ENCODE measurements at regions not wholly inside any gene's neighbourhood (a gene's known extent, or its start where the extent isn't known, plus 50 kb on each side); places are given as distances from the start of the nearest gene placed in this dataset.
"Not testable (repeated sequence)": the region's sequence is repeated elsewhere in the genome, so short reads cannot be mapped to it uniquely, and the experiment has no call there.

DNA sequence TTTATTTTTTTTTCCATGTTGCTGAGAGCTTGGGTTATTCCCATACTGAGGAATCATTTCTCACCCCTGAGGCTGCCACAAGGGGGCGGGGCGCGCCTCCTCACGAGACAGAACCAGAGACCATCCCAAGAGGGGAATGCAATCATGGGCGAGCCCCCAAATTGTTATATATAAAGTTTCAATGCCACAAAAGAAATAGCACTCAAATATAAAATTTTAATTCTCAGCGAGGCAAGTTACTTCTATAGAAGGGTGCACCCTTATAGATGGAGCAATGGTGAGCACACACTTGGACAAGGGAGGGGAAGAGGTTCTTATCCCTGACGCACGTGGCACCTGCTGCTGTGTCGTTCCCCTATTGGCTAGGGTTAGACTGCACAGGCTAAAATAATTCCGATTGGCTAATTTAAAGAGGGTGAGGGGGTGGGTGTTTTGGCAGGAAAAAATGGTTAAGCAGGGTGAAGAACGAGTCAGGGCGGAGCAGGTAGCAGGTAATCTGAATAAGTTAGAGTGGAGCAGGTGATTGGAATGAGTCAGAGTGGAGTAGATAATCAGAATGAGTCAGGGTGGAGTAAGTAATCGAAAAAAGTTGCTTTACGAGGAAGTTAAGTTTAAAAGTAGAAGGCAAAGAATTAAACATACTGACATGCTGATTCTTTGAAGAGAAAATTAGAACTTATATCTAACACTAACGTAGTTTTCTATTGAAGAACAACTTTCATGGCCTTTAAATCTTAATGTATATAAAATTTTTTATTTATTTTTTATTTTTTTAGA is 177.5 kb downstream of the MTCL1 start:
- DNase-seq (ENCODE audit: low spot score): no peak

DNA sequence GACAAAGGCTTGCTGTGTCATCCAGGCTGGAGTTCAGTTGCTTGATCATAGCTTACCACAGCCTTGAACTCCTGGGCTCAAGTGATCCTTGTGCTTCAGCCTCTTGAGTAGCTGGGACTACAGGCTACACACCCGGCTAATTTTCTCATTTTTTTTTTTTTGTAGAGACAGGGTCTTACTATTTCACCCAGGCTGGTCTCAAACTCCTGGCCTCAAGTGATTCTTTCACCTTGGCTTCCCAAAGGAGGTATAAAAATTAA is 178.0 kb downstream of the MTCL1 start:
- DNase-seq (ENCODE audit: low spot score): no peak

DNA sequence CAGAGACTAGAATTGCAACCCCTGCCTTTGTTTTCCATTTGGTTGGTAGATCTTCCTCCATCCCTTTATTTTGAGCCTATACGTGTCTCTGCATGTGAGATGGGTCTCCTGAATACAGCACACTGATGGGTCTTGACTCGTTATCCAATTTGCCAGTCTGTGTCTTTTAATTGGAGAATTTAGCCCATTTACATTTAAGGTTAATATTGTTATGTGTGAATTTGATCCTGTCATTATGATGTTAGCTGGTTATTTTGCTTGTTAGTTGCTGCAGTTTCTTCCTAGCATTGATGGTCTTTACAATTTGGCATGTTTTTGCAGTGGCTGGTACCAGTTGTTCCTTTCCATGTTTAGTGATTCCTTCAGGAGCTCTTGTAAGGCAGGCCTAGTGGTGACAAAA is 182.5 kb downstream of the MTCL1 start:
- DNase-seq (ENCODE audit: low spot score): not testable (repeated sequence)

DNA sequence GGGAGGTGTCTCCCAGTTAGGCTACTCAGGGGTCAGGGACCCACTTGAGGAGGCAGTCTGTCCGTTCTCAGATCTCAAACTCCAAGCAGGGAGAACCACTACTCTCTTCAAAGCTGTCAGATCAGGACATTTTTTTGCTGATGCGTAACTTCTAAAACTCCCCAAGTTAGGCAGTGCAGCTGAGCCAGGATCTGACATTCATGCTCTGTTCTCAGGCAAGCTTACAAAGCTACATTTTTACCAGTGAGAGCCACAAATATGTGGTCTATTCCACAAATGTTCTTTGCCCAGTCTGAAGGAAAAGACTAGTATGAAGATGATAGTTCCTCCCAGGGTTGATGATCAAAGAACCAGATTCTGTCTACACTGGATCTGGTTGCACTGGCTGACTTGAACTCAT is 184.1 kb downstream of the MTCL1 start:
- no peak for DNase-seq (ENCODE audit: low spot score)

DNA sequence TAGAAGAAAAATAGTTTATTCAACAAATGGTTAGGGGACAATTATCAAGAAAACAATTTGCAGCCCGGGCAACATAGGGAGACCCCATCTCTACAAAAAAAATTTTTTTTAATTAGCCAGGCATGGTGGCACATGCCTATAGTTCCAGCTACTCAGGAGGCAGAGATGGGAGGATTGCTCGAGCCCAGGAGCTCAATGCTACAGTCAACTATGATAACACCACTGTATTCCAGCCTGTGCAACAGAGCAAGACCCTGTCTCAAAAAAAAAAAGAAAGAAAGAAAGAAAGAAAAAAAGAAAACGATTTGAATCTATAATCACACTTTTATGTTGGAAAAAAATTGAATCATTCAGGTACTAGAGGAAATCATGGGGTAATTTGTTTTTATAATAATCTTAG is 185.1 kb downstream of the MTCL1 start:
- not testable (repeated sequence) for DNase-seq (ENCODE audit: low spot score)

DNA sequence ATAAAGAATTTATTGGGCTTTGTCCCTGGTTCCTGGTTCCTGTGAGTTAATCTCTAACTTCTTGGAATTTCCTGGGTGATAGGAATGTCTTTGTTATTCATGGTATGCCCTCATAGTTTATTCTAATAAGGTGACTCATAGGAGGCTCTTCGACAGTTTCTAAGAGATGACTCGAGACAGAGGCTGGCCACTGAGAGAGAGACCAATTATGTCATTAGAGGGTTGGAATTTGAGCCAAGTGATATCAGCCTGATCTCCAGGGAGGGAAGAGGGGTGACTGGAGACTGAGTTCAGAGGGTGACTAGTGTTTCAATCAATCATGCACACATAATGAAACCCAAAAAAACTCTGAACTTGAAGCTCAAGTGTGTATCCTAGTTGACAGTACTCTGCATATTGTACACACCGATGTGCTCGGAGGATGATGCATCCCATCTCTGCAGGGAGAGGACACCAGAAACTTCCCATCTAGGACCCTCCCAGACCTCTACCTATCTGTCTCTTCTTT is 185.7 kb downstream of the MTCL1 start:
- DNase-seq (ENCODE audit: low spot score): no peak

DNA sequence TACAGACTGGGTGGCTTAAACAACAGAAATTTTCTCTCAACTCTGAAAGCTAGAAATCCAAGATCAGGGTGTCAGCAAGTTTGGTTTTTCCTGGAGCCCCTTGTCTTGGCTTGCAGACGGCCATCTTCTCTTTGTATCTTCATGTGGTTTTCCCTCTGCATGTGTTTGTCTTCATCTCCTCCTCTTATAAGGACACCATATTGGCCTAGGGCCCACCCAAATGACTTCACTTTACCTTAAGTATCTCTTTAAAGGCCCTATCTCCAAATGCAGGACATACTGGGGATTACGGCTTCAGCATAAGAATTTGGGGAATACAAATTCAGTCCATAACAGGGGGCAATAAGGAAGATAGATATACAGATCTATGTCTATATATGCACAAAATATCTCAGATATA is 187.9 kb downstream of the MTCL1 start:
- DNase-seq (ENCODE audit: low spot score): no peak

DNA sequence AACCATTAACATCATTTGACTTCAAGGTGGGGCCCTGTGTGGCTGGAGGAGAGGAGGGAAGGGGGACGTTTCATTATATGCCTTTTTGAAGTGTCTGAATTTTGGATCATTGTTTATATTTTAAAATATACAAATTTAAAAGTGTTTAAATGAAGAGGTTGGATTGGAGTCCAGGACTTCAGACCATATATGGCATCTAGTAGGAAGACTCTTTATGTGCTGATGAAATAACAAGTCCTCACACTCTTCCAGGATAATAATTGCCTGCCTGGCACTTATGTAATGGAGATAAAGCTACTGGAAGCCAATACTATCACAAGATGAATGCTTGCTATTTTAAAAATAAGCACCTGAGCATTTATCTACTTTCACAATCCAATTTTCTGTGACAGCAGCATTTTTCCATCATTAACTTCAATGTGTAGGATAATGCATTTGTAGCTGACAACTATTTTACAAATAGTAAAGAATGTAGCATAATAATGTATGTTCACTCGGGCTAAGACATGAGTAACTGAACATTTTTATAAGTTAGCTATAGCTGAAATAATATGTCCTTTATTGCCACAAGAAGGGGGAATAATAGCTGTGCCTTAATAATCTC is 188.4 kb downstream of the MTCL1 start:
- DNase-seq (ENCODE audit: low spot score): no peak

DNA sequence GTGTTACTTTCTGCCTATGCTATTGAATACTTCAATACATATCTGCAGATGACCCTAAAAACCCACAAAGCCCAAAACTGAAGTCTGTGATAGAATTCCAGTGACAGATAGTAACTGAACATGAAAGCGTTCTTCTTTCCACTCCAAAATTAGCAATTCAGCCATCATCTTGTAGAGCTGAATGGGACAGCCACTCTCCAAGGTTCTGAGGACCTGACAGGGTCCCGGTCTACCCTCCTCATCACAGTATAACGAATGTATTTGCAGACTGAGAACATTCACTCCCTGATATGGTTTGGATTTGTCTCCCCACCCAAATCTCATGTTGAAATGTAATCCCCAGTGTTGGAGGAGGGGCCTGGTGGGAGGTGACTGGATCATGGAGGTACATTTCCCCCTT is 189.5 kb downstream of the MTCL1 start:
- no peak for DNase-seq (ENCODE audit: low spot score)

DNA sequence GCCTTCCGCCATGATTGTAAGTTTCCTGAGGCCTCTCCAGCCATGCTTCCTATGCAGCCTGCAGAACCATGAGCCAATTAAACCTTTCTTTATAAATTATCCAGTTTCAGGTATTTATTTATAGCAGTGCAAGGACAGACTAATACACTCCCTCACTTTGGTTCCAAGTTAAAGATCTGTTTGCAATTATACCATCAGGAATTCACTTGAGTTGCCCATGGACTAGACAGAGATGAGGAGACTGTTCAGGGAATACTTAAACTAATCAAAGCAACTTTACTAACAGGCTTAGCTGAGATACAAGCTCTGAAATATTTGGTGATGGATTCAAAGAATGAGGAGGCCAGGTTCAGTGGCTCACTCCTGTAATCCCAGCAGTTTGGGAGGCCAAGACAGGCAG is 190.0 kb downstream of the MTCL1 start:
- DNase-seq (ENCODE audit: low spot score): no peak

DNA sequence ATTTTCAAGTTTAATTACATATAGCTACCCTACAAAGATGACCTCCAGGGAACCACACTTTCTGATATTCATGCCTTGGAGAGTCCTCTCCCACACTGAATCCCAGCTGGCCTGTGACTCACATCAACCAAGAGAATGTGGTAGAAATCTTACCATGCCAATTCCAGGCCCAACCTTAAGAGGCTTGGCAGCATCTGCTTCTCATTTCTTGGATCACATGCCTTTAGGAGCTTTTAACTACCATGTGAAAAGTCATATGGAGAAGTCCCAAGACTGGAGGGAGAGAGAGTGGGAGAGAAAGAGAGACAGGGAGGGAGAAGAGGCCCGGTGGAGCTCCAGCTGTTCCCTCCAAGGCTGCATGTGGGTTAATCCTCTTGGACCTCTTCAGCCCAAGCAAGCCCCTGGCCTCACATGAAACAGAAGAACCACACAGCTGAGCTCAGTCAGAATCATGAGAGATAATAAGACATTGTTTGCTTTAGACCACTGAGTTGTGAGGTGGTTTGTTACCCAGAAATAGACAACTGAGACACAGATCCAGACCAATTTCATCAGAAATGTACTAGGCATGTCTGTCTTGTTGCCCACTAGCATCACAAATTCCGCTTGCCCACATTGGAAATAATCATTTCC is 190.7 kb downstream of the MTCL1 start:
- DNase-seq (ENCODE audit: low spot score): no peak

DNA sequence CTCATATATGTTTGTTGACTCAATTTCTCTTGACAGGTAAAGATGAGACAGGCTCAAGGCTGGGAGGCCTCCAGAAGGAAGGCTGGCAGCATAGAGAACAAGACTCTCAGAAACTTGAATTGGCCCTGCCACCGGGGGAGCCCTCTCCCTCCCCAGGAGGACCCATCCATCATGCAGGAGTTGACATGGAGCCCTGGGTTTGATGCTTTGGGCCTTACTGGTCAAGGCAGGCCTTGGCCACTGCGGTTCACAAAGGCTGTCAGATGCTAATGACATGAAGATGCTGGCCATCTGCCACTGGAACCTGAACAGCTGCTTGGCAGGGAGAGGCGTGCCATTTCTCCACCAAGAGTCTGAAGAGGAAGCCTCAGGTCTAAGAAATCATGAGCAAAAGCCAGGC is 193.6 kb downstream of the MTCL1 start:
- no peak for DNase-seq (ENCODE audit: low spot score)

DNA sequence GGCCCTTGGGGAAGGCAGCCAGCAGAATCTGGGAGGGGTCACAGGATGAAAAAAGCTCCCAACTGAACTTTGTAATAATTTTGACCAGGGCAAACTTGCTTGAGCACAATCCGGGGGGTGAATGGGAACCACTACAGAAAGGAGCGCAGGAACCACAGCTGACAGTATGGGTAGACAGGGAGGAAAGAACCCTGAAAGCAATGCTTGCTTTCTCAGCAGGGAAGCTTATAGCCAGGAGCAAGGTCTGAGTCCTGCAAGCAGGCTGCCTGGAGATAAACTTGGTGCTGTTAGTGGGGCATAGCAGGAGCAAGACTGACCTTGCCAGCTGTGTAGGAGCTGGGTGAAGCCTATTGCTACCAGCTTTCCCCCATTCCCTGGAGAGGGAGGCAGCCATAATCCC is 195.2 kb downstream of the MTCL1 start:
- DNase-seq (ENCODE audit: low spot score): no peak

DNA sequence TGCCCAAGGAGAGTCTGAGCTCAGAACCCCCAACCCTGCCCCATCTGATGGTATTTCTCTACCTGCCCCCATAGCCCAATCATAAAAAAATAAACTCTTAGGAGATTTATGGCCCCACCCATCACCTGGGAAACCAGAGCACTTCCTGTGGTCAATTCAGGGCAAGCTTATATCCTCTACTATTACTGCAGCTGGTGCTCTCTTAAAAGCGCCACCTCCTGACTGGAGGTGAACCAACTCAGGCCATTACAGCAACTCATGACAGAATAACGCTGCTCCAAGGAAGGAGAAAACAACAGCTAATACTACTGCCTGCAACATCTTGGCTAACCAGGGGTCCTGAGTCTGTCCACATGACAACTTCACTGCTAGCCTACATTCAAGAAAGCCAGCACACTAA is 195.7 kb downstream of the MTCL1 start:
- no peak for DNase-seq (ENCODE audit: low spot score)

DNA sequence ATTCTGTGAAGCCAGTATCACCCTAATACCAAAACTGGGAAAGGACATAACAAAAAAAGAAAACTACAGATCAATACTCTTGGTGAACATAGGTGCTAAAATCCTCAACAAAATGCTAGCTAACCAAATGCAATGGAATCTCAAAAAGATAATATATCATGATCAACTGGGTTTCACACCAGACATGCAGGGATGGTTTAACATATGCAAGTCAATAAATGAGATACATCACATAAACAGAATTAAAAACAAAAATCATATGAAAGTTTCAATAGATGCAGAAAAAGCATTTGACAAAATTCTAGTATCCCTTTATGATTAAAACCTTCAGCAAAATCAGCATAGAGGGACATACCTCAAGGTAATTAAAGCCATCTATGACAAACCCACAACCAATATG is 198.2 kb upstream of the NDUFV2 start:
- no peak for DNase-seq (ENCODE audit: low spot score)

DNA sequence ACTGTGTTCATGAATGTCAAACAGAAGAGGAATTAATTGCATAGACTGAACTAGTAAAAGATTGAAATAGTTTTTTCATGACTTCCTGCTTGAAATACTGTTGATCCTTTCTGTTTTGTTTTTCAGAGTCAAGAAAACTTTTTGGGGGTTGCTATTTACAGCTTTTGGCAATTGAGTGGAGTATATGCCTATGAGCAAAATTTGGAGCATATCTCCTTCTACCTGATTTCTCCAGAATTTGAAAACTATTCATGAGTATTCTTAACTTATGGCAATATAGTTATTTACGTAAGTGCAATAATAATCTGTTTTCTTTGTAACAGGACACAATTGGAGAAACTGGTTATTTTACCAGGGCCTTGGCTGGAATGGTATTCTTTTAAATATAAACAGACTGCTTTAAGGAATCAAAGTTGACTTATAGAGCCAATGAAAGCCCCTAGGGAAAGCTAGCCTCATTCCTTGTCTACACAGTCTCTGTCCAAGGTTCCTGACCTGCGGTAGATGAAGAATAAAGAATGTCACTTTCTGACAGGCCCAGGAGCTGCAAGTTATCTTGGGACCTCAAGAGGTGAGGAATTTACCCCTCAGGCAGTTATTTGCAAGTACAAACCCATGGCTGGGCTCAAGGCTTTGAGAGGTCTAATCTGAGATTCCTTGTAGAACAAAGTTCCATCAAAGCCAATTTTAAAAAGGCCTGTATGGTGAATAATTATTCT is 193.5 kb upstream of the NDUFV2 start:
- DNase-seq (ENCODE audit: low spot score): no peak

DNA sequence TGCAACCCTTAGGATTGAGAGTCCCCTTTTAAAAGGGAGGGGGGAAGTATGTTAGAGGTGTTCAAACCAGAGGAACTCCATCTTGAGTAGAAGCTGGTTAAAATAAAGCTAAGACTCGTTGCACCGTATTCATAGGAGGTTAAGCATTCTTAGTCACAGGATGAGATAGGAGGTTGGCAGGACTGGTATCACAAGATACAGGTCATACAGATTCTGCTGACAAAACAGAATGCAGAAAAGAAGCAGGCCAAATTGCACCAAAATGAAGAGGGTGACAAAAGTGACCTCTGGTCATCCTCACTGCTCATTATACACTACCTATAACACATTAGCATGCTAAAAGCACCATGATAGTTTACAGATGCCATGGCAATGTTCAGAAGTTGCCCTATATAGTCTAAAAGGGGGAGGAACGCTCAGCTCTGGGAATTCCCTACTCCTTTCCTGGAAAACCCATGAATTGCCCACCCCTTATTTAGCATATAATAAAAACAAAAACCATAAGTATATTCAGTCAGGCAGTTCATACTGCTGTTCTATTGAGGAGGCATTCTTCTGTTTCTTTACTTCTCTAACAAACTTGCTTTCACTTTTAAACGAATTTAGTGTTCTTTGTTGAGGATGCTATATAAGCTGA is 192.2 kb upstream of the NDUFV2 start:
- no peak for DNase-seq (ENCODE audit: low spot score)

DNA sequence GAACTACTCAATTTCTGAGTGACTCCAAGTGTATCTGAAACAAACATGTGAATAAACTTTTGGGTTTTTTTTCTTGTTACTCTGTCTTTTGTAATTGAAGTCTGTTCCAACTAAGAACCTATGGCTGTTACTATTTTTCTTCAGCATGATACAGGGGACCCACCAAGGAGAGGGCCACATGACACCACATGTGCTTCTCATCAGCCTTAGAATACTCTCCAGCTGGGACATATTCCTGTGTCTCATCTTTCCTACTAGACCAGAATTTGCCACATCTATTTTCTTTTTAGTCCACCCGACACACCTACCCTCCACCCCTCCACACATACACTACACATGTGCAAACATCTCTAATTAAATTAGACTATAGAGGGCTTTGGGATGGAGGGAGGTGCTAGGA is 191.7 kb upstream of the NDUFV2 start:
- DNase-seq (ENCODE audit: low spot score): no peak

DNA sequence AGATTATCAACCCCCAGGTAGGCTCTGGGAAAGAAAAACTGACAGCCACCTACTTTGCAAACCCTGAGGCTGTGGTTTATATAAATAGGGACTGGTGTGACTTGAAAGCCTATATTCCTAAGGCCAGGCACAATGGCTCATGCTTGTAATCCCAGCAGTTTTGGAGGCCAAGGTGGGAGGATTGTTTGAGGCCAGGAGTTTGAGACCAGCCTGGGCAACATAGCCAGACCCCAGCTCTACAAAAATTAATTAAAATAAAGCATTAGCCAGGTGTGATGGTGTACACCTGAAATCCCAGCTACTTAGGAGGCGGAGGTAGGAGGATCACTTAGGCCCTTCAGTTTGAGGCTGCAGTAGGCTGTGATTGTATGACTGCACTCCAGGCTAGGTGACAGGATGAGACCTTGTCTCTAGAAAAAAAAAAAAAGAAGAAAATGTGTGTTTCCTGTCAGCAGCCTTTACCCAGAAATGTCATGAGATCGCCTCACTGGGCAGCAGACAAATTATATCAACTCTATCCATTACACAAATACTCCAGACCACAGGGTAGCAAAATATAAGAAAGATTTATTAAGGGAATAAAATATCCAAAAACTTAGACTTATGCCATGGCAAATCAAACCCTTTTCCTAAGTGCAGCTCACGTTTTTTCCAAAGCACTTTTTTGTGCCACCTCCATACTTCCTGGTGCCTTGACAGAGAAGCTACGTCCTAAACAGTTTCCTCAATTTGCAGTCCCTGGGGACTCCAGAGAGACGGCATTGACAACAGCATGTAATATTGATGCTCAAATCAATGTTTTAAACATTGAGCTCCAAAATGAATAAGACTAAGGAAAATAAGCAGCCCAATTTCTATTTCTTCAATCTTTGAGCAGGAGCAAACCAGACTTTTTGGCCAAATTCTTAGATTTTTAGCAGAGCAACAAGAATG is 190.8 kb upstream of the NDUFV2 start:
- DNase-seq (ENCODE audit: low spot score): no peak

DNA sequence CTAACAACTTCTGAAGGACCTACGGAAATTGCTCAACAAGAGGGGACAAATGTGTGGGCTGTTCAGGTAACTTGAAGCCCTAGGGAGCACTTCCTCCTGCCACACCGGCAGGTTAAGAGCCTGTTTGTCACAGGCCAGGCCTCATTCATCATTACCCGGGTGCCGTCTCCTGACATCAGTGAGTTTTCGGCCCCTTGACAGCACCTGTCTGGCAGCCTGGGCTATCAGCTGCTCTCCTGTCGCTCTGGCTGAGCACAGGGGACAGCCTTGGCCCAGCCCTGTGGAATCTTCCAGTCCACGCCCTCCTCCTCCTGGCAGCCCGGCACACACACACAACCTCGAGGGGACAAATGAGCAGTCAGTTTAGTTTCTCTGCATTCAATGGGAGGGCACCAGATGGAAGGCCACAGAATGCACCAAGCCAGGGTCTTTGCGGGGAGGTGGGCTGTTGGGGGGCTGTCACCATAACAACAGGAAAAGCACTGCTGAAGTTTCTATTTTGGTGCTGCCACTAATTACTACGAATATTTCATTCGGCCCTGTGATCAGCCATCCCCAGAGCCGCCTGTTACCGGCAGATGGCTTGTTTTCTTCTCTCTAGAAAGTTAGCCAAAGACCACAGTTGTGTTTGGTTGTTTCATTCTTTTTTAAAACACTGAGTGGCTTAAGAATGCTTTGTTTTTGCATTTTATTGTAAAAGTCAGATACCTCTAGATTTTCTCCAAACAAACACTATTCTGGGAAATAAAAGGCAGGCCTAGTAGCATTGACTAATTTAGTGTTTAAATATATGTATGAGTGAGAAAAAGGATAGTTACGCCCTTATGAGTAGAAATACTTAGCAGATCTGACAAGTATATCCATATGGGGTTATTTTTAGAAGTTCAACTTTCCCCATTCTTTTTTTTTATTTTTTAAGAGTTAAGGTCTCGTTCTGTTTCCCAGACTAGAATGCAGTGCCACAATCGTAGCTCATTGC is 189.9 kb upstream of the NDUFV2 start:
- no peak for DNase-seq (ENCODE audit: low spot score)
